ENCODE measurements at regions not wholly inside any gene's neighbourhood (a gene's known extent, or its start where the extent isn't known, plus 50 kb on each side); places are given as distances from the start of the nearest gene placed in this dataset.

DNA sequence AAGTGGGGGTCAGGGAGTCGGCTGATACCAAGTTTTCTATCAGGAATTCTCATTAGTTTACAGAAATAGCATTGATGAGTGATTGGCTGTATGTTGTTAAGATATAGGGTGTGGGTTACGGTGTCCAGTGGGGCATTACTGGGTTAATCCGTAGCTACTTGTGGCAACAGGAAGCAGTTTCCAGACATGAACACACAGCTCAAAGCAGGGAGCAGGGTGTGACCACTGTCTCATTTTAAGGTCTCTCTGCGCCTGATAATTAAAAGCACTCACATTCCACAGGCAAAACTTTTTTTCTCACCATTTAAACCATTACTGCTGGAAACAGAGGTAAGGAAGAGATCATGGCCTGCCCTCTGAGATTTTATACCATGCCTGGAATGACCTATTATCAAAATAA lies 114.9 kb downstream of the SIK1 start:
- no peak for DNase-seq
- TF ChIP-seq POLR2A (IDR thresholded peaks at IDR 0.05; ENCODE audit: low read length), result no peak
- TF ChIP-seq GATA1 (IDR thresholded peaks at IDR 0.05; ENCODE audit: low read depth, low read length), result no peak

DNA sequence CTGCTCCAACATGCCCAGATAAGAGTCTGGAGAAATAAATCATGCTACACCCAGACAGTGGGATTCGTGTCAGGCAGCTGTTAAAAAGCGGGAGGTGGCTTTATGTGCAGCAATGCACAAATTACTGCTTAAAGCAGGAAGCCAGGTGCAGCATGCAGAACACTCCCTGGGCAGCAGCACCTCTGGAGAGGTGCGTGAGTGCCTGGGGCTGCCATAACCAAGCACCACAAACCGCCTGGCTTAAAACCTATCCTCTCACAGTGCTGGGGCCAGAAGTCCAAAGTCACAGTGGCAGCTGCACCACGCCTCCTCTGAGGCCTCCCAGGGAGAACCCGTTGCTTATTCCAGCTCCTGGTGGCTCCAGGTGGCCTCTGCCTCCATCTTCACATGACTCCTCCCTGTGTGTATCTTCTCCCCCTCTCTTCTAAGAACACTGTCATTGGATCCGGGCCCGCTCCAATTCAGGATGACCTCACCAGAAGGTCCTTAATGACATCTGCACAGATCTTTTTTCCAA lies 115.6 kb downstream of the SIK1 start:
- TF ChIP-seq POLR2A (IDR thresholded peaks at IDR 0.05; ENCODE audit: low read length), result no peak
- TF ChIP-seq GATA1 (IDR thresholded peaks at IDR 0.05; ENCODE audit: low read depth, low read length), result no peak
- DNase-seq, result no peak

DNA sequence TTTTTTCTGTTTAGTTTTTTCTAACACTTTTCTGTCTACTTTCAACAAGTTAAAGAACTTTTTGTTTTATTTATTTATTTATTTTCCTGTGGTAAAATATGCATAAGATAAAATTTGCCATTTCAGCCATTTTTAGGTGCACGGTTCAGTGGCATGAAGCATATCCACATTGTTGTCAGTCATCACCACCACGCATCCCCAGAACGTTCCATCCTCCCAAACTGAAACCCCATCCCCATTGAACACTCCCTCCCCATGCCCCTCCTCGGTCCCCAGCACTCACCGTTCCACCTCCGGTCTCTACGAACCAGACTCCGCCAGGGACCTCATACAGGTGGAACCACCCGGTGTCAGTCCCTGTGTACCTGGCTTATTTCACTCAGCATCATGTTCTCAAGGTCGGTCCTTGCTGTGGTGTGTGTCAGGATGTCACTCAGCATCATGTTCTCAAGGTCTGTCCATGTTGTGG lies 118.1 kb downstream of the SIK1 start:
- TF ChIP-seq GATA1 (IDR thresholded peaks at IDR 0.05; ENCODE audit: low read depth, low read length) (no peak), POLR2A (IDR thresholded peaks at IDR 0.05; ENCODE audit: low read length) (no peak)
- no peak for DNase-seq

DNA sequence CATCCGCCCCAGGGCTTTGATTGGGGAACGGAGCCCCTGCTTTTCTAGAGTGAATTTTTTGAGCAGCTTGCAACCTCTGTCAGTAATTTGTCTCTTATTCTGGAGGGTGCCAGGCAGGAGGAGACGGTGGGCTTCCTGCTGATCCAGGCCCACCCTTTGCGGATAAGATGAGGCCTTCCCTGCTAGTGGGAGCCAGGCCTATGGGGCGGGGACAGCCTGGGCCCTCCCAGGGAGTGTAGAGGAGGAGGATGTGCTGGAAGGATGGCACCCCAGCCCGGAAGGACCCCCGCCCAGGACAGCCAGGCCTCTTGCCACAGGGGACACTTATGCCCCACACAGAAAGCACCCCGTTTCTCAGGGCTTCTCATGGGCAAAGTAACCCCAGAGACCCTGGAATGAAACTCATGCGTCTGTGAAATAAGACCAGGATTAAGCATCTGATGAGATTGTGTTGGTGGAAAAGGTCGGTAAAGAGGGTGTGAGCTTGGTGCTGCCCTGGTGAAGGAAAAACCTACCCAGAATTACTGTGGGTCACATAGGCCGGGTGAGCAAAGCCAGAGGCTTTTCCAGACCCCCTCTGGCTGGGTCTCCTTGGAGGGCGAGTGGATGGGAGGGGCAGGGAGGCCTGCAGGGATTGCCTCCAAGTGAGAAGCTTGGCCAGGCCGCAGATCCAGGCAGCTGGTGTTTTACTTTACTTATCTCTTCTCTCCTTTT lies 118.7 kb downstream of the SIK1 start:
- DNase-seq, result no peak
- TF ChIP-seq GATA1 (IDR thresholded peaks at IDR 0.05; ENCODE audit: low read depth, low read length) (no peak), POLR2A (IDR thresholded peaks at IDR 0.05; ENCODE audit: low read length) (no peak)

DNA sequence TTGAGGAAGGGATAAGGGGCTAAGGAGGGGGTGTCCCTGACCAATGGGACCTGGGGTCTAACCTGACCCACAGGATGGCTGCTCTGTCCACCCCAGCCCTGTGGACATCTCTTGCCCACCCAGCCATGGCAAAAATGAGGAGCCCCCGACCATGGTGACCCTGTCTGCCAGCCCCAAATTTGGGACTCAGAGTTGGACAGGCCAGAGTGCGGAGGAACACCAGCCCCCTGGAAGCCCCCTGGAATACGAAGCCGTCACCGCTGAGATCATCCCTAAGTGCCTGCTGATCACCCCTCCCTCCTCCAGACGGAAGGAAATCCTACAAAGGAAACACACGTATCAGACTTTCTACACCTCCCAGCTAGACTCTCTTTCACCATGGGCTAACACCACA lies 119.3 kb downstream of the SIK1 start:
- TF ChIP-seq POLR2A (IDR thresholded peaks at IDR 0.05; ENCODE audit: low read length) (no peak), GATA1 (IDR thresholded peaks at IDR 0.05; ENCODE audit: low read depth, low read length) (no peak)
- DNase-seq, result no peak

DNA sequence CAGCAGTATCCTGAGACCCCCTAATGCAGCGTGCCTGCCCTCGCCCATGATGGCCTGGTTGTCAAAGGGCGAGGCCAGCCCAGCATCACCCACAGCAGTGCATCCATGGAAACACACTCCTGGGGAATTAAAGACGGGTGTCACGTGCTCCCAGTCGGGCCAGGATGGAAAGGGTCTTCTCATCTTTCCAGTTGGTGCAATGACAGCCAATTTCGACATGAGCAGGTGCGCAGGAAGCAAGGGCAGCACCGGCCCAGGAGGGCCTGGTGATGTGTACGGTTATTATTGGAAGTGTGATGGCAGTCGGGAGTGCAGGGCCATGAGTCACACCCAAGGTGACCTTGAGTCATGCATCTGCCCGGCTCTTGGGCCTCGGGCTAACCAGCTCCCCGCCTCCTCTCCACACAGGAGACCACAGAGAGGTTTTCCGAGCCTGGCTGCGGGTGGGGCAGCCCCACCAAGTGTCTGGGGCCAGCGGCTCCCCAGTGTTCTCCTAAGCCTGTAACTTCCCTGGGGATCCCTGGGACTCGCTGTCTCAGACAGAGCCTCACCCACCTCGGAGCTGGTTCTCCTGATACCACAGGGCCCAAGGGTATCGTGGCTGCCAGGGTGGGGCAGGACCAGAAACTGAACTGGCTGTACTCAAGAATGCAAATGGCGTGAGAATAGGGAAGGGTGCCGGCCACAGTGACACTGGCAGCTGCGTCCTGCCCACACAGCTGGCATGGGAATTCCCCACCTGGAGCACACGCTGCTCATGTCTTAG lies 119.8 kb downstream of the SIK1 start:
- DNase-seq, result no peak
- TF ChIP-seq GATA1 (IDR thresholded peaks at IDR 0.05; ENCODE audit: low read depth, low read length) (no peak), POLR2A (IDR thresholded peaks at IDR 0.05; ENCODE audit: low read length) (no peak)

DNA sequence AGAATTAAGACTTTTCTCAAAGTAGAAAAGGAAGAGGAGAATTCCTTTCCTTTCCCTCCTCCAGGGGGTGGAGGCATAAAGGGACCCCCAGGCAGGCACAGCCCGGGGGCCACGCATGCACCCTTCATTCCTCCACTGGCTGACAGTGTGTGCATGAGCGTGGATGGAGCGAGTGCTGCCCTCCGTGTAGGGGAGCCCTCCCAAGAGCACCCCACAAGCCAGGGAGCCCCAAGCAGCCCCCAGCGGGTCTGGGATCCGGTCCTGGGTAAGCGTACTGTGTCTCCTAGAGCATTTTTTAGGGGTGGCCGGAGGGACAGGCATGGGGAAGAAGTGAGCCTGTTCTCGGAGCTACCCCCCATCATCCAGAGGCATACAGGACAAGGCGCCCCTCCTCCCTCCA lies 120.5 kb downstream of the SIK1 start:
- DNase-seq, result no peak
- TF ChIP-seq GATA1 (IDR thresholded peaks at IDR 0.05; ENCODE audit: low read depth, low read length), result no peak
- TF ChIP-seq POLR2A (IDR thresholded peaks at IDR 0.05; ENCODE audit: low read length), result no peak

DNA sequence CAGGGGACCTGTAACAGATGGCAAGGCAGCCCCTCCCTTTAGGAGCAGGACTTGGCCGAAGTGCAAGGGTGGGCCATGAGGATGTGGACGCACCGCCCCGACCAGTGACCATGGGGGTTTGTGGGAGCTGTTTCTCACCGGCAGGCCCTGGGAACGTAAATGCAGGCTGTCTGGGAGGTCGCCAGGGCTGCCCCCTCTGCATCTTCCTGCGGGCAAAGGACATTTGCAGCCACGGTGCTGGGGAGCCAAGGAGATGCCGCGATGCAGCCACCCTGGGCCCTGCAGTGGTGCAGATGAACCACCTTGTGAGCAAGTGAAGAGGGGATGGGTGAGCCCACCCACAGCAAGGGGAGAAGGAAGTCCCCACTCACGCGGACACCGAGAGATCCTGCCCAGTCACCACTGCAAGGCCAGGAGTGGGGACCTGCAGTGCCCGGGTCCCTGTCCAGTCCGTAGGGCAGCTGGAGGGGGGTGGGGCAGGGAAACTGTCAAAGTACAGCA lies 121.1 kb downstream of the SIK1 start:
- DNase-seq, result no peak
- TF ChIP-seq GATA1 (IDR thresholded peaks at IDR 0.05; ENCODE audit: low read depth, low read length) (no peak), POLR2A (IDR thresholded peaks at IDR 0.05; ENCODE audit: low read length) (no peak)

DNA sequence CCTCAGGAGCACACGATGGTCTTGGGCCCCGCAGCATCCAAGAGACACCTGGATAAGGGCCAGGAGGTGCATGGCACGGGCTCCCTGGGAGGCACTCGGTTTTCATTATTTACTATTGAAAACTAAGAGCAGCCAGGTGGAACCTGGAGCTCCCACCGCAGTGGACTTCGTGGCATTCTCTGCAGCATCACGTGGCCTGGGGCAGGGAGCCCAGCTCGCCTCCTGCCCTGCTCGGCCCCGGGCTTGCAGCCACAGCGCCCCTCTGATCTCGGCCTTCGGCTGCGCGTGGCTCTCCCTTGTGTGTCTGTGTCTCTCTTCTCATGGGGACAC lies 121.6 kb downstream of the SIK1 start:
- no peak for TF ChIP-seq POLR2A (IDR thresholded peaks at IDR 0.05; ENCODE audit: low read length)
- no peak for DNase-seq

DNA sequence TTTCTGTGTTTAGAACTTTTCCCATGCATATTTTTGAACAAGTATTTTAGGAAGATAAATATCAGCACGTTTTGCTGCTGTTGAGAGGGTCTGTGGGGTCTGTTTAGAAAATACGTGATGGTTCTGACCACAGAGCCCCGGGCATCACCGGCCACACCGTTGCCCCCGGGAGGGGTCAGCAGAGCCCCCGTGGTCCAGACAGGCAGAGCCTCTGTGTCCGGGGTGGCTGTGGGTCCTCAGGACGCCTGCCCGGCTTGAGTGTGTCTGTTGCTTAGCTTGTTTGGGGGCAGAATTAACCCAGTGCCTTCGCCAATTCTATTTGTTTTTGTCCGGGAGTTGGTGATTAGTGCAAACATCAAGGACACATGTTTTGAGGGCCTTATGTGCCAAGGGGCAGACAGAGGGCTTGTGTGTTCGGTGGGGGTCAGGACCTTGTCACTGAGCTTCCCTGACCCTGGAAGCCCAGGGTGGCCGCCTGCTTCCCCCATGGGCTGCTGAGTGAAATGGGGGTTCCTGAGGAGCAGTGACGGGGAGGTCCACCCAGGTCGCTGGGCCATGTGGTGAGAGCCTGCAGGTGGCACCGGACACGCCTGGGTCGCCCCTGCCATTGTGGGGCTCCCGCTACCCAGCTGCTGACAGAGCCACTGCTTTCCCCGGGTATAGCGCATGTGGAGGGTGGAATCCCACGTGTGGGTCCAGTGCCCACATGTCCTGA lies 122.2 kb downstream of the SIK1 start:
- no peak for DNase-seq
- TF ChIP-seq GATA1 (IDR thresholded peaks at IDR 0.05; ENCODE audit: low read depth, low read length) (no peak), POLR2A (IDR thresholded peaks at IDR 0.05; ENCODE audit: low read length) (no peak)

DNA sequence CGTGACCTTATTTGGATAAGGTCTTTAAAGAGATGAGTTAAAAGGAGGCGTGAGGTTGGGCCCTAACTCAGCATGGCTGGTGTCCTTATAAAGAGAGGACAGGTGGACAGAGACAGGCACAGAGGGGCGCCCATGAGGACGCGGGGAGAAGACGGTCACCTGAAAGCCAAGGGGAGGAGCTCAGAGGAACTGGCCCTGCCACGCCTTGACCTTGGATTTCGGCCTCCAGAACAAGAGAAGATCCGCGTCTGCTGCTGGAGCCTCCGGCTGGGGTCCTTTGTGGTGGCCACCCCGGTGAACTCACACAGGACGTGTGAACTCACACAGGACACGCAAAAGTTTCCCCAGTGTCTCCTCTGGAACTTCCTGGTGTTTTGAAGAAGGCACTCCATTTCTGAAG lies 122.7 kb downstream of the SIK1 start:
- DNase-seq, result no peak
- TF ChIP-seq POLR2A (IDR thresholded peaks at IDR 0.05; ENCODE audit: low read length) (no peak), GATA1 (IDR thresholded peaks at IDR 0.05; ENCODE audit: low read depth, low read length) (no peak)

DNA sequence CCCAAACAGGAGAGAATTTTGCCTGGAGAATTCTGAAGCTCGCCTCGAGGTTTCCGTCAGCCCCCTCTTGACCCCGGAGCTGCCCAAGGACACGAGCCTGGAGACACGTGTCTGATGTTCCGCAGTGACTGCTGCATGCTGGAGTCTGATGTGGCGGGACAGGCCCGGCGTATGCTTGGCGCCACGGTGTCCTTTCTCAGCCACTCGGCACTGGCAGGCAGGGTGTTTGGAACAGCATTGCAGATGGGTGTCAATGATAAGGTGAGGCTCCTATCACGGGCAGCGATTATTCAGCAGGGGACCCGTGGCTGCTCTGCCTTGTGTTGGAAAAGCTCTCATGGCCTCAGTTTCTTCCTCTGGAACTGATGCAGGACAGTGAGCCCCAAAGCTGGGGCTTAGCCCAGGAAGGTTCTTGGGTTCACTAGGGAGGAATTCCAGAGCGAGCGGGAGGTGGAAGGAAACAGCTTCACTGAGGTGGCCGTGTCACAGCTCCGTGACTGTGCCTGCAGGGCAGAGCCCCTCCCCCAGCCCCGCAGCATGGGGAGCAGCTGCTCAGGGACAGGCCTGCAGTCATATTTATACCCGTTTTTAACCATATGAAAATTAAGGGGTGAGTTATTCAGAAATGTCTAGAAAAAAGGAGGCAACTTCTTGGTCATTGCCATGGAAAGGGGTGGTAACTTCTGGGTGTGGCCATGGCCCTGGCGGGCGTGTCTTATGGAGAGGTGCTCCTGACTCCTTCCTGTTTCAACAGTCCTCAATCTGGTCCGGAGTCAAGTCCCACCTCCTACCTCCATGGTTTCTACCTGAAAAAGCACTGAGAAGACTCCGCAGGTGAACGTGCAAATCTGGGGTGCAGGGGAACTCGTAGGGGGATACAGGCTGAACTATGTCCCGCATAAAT lies 123.4 kb downstream of the SIK1 start:
- TF ChIP-seq POLR2A (IDR thresholded peaks at IDR 0.05; ENCODE audit: low read length) (no peak), GATA1 (IDR thresholded peaks at IDR 0.05; ENCODE audit: low read depth, low read length) (no peak)
- DNase-seq, result no peak

DNA sequence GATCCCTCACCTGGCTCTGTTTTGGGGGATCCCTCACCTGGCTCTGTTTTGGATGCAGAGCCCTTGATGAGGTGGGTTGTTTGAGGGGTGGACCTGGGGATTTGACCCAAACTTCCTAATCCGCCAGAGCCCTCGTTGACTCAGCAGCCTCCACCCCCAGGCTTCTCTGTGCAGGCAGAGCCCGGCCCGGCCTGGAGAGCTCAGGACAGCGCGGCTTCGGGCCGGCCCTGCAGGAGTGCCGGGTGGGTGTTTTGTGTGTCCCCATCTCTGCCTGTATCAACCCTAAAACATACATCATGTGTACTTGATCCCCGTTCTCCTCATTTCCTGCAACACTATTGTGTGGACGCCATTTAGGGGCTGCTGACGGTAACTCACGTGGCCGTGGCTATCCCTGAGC lies 124.2 kb downstream of the SIK1 start:
- TF ChIP-seq POLR2A (IDR thresholded peaks at IDR 0.05; ENCODE audit: low read length) (no peak), GATA1 (IDR thresholded peaks at IDR 0.05; ENCODE audit: low read depth, low read length) (no peak)
- no peak for DNase-seq
